ENCODE measurements at regions not wholly inside any gene's neighbourhood (a gene's known extent, or its start where the extent isn't known, plus 50 kb on each side); places are given as distances from the start of the nearest gene placed in this dataset.

GRCh38 chr3:16073203-16073602 lies 101.3 kb upstream of the GALNT15 start:
- no peak for TF ChIP-seq CTCF (IDR thresholded peaks at IDR 0.05)
- no peak for TF ChIP-seq POLR2A (IDR thresholded peaks at IDR 0.05)
